H1 (cell line): ENCODE measurements at regions not wholly inside any gene's neighbourhood (a gene's known extent, or its start where the extent isn't known, plus 50 kb on each side); places are given as distances from the start of the nearest gene placed in this dataset.

Experiments
- CBX5 ChIP-seq: fragments of 300-800, 300-1000 bp; sonication (generic); IDR thresholded peaks from 2 replicates; pipeline ENCODE4 v1.7.1; 2016; ENCODE audit warnings: antibody characterized with exemption, low read length, low read depth
- EP300 ChIP-seq, 2 experiments: IDR thresholded peaks; 1 replicate in 1 of 2; 2 replicates in 1 of 2; pipeline ENCODE4 v1.6.1; 2011 to 2012; ENCODE audit warnings: low read depth in 2 of 2, low read length in 2 of 2, mild to moderate bottlenecking in 2 of 2, borderline replicate concordance in 1 of 2, inconsistent platforms in 1 of 2, moderate library complexity in 1 of 2
- POLR2AphosphoS5 ChIP-seq: IDR thresholded peaks from 2 replicates; pipeline ENCODE4 v1.6.1; 2011; ENCODE audit warnings: low read depth, low read length
- TBP ChIP-seq: IDR thresholded peaks from 2 replicates; pipeline ENCODE4 v1.6.1; 2011; ENCODE audit warnings: low read depth, low read length, improper control_type of control experiment
- TF ChIP-seq, protein P1 (sequence below), 3 experiments: IDR thresholded peaks; 1 replicate in 2 of 3; 2 replicates in 1 of 3; pipeline versions ENCODE4 v1.5.1 to v1.6.1; 2011; ENCODE audit warnings: low read length in 3 of 3, mild to moderate bottlenecking in 3 of 3, inconsistent platforms in 2 of 3, low read depth in 1 of 3, moderate library complexity in 1 of 3; ENCODE audit not compliant: insufficient read depth in 1 of 3; ENCODE audit errors: control extremely low read depth in 1 of 3
- TF ChIP-seq, protein P2 (sequence below): IDR thresholded peaks from 2 replicates; pipeline ENCODE4 v1.6.1; 2012; ENCODE audit warnings: inconsistent platforms
- TF ChIP-seq, protein P3 (sequence below): IDR thresholded peaks from 2 replicates; pipeline ENCODE4 v1.6.1; 2011; ENCODE audit warnings: low read depth, mild to moderate bottlenecking, low read length; ENCODE audit not compliant: insufficient read depth

DNA sequence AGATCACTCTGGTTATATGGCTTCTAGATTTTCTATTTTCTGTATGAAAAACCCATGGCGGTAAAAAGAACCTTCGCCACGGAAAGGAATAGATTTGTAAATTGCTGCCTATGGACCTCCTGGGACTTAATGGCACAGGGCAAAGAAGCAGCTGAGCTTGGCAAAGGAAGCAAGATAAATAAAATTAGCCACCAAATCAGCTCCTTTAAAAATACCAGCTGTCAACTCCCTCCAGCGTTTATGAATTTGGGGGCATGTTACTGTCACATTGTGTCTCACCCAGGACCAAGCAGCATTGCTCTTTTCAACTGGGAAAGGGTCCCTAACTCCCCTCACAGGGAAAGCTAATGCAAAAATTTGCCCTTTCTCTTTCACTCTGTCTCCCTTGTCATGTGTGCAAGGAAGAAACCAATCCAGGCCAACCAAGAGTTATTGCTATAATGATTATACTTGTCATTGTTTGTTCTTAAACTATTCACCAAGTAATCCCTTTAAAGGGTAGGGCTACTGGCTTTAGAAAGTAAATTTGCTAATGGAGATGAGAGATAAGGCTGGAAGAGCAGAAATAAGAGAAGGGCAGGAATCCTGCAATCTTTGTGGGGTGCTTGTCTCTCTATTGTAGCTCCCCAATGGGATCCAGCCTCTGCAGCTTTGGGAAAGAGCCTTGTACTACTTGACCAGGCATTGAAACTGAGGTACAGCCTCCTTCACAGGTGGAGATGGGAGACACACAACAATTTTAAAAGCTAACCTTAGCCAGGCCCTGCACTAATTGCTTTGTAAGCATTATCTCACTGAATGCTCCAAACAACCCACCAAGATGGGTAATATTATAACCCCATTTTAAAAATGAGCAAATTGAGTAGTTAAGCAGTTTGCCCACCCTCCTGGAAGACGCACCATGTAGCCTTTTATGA lies 119.1 kb upstream of the KLF7 start:
- no peak for TF ChIP-seq TBP
- TF ChIP-seq, protein P1, sequence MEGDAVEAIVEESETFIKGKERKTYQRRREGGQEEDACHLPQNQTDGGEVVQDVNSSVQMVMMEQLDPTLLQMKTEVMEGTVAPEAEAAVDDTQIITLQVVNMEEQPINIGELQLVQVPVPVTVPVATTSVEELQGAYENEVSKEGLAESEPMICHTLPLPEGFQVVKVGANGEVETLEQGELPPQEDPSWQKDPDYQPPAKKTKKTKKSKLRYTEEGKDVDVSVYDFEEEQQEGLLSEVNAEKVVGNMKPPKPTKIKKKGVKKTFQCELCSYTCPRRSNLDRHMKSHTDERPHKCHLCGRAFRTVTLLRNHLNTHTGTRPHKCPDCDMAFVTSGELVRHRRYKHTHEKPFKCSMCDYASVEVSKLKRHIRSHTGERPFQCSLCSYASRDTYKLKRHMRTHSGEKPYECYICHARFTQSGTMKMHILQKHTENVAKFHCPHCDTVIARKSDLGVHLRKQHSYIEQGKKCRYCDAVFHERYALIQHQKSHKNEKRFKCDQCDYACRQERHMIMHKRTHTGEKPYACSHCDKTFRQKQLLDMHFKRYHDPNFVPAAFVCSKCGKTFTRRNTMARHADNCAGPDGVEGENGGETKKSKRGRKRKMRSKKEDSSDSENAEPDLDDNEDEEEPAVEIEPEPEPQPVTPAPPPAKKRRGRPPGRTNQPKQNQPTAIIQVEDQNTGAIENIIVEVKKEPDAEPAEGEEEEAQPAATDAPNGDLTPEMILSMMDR (IDR thresholded peaks at IDR 0.05; ENCODE audit: control extremely low read depth in 1 of 3, insufficient read depth in 1 of 3, low read depth in 1 of 3, low read length in 3 of 3) = no peak
- no peak for TF ChIP-seq EP300 (IDR thresholded peaks at IDR 0.05; ENCODE audit: borderline replicate concordance in 1 of 2, low read depth in 2 of 2, low read length in 2 of 2)
- TF ChIP-seq, protein P2, sequence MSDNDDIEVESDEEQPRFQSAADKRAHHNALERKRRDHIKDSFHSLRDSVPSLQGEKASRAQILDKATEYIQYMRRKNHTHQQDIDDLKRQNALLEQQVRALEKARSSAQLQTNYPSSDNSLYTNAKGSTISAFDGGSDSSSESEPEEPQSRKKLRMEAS = no peak
- TF ChIP-seq CBX5 = no peak
- TF ChIP-seq, protein P3, sequence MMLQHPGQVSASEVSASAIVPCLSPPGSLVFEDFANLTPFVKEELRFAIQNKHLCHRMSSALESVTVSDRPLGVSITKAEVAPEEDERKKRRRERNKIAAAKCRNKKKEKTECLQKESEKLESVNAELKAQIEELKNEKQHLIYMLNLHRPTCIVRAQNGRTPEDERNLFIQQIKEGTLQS = no peak
- no peak for TF ChIP-seq POLR2AphosphoS5
